ENCODE measurements at regions not wholly inside any gene's neighbourhood (a gene's known extent, or its start where the extent isn't known, plus 50 kb on each side); places are given as distances from the start of the nearest gene placed in this dataset.

DNA sequence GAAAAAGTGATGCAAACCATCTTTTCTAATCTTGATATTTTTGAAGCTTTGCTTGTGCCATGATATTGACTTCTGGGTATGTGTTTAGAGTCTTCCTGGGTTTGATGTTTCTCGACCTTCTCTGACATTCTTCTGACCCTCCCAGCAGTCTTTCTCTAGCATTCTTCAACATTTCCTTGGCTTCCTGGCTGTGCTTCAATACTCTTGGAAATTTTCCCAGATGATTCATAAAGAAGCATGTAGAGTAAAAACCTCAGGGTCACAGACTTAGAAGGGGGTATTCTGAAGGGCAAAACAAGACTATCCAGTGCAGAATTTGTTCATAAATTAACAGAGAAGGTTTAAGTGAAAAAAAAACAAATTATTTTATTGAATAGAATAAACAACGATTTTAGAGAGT is 946.3 kb upstream of the PCDH9 start:
- TF ChIP-seq, protein P1, sequence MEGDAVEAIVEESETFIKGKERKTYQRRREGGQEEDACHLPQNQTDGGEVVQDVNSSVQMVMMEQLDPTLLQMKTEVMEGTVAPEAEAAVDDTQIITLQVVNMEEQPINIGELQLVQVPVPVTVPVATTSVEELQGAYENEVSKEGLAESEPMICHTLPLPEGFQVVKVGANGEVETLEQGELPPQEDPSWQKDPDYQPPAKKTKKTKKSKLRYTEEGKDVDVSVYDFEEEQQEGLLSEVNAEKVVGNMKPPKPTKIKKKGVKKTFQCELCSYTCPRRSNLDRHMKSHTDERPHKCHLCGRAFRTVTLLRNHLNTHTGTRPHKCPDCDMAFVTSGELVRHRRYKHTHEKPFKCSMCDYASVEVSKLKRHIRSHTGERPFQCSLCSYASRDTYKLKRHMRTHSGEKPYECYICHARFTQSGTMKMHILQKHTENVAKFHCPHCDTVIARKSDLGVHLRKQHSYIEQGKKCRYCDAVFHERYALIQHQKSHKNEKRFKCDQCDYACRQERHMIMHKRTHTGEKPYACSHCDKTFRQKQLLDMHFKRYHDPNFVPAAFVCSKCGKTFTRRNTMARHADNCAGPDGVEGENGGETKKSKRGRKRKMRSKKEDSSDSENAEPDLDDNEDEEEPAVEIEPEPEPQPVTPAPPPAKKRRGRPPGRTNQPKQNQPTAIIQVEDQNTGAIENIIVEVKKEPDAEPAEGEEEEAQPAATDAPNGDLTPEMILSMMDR (IDR thresholded peaks at IDR 0.05): no peak
- TF ChIP-seq POLR2A (IDR thresholded peaks at IDR 0.05) (no peak), POLR2AphosphoS5 (IDR thresholded peaks at IDR 0.05) (no peak), EP300 (IDR thresholded peaks at IDR 0.05) (no peak)

Data from upper lobe of left lung (tissue), 4 donors.